ENCODE measurements at regions not wholly inside any gene's neighbourhood (a gene's known extent, or its start where the extent isn't known, plus 50 kb on each side); places are given as distances from the start of the nearest gene placed in this dataset.

DNA sequence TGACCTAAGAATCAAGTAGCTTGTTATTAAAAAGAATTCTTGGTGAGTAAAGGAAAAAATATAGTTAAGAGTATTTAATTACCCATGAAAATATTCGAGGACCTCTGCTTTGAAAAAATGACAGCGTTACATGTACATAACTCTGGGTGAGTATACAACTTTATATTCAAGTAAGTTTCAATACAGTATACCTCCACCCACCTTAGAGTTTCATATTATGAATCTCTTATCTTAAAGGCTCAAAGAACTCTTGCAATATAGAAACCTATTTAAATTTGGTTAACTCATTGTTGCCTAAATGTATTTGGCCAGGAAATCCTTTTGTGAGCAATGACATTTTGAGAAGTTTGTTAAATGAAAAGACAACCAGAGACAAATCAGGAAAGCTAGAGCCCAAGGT lies 138.2 kb downstream of the QDPR start:
- FAIRE-seq (no peak), DNase-seq (ENCODE audit: insufficient read length) (no peak)
- TF ChIP-seq POLR2A (IDR thresholded peaks at IDR 0.05; ENCODE audit: low read depth, low read length) (no peak), POLR2AphosphoS5 (IDR thresholded peaks at IDR 0.05; ENCODE audit: low read depth, low read length) (no peak), TAF1 (IDR thresholded peaks at IDR 0.05; ENCODE audit: borderline replicate concordance, low read depth, low read length) (no peak)

DNA sequence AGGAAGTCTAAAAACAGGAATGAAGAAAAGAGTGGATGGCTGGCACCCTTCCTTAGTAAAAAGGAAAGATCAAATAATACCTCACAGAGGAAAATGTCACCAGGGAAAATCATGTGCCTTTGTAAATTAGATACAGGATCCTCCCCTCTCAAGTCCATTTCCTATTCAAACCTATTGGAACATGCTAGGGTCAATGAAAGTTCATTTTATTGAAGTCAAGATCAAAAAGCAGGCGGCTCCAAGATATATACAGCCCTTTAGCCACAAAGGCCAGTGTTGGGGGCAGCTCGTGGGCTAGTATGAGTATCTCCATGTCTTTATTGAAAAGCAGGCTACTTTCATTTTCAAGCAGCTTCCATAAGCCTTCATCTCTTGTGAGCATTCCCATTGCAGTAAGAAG lies 141.1 kb downstream of the QDPR start:
- DNase-seq (ENCODE audit: insufficient read length) = no peak
- FAIRE-seq = no peak
- no peak for TF ChIP-seq TAF1 (IDR thresholded peaks at IDR 0.05; ENCODE audit: borderline replicate concordance, low read depth, low read length)
- TF ChIP-seq POLR2AphosphoS5 (IDR thresholded peaks at IDR 0.05; ENCODE audit: low read depth, low read length) = no peak
- TF ChIP-seq POLR2A (IDR thresholded peaks at IDR 0.05; ENCODE audit: low read depth, low read length) = no peak

DNA sequence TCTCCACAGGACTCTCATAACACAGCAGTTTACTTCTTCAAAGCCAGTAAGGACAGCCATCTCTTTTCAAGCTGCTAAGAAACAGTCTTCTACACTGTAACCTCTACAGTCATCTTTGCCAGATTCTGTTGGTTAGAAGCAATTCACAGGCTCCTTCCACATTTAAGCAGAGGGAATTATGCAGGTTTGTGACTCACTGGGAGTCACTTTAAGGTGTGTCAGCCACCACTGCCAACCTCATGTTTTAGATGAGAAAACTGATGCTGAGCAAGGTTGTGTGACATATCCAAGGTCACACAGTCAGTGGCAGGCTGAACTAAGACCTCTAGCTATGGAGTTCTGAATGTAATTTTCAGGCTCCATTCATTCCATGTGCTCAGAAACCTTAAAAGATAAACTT lies 143.5 kb downstream of the QDPR start:
- no peak for DNase-seq (ENCODE audit: insufficient read length)
- FAIRE-seq = no peak
- TF ChIP-seq POLR2AphosphoS5 (IDR thresholded peaks at IDR 0.05; ENCODE audit: low read depth, low read length) = no peak
- TF ChIP-seq TAF1 (IDR thresholded peaks at IDR 0.05; ENCODE audit: borderline replicate concordance, low read depth, low read length) = no peak
- no peak for TF ChIP-seq POLR2A (IDR thresholded peaks at IDR 0.05; ENCODE audit: low read depth, low read length)

DNA sequence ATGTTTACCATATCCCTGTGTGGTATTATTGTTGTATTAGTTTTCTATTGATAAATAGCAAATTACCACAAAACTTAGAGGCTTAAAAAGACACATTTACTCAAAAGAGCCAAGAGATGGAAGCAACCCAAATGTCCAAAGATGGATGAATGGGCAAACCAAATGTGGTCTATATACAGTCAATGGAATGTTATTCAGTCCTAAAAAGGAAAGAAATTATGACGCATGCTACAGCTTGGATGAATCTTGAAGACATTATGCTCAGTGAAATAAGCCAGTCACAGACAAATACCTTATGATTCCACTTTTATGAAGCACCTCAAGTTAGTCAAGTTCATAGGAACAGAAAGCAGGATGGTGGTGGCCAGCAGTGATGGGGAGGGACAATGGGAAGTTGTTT lies 144.7 kb downstream of the QDPR start:
- no peak for TF ChIP-seq POLR2AphosphoS5 (IDR thresholded peaks at IDR 0.05; ENCODE audit: low read depth, low read length)
- TF ChIP-seq TAF1 (IDR thresholded peaks at IDR 0.05; ENCODE audit: borderline replicate concordance, low read depth, low read length) = no peak
- no peak for TF ChIP-seq POLR2A (IDR thresholded peaks at IDR 0.05; ENCODE audit: low read depth, low read length)
- FAIRE-seq (no peak), DNase-seq (ENCODE audit: insufficient read length) (no peak)

DNA sequence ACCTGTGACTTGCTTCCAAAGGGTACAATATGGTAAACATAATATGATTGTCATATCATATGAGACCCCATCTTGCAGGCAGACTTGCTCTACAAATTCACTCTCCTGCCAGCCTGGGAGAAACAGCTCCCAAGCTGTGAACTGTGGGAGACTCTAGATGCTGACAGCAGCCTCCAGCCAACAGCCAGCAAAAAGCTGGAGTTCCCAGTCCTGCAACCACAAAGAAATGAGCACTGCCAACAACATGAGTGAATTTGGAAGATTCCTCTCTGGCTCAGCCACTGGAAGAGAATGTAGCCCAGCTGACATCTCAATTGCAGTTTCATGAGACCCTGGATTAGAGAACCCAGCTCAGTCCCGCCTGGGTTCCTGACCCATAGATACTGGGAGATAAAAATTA lies 145.4 kb downstream of the QDPR start:
- DNase-seq (ENCODE audit: insufficient read length) = no peak
- no peak for TF ChIP-seq TAF1 (IDR thresholded peaks at IDR 0.05; ENCODE audit: borderline replicate concordance, low read depth, low read length)
- TF ChIP-seq POLR2A (IDR thresholded peaks at IDR 0.05; ENCODE audit: low read depth, low read length) = no peak
- no peak for TF ChIP-seq POLR2AphosphoS5 (IDR thresholded peaks at IDR 0.05; ENCODE audit: low read depth, low read length)
- no peak for FAIRE-seq

DNA sequence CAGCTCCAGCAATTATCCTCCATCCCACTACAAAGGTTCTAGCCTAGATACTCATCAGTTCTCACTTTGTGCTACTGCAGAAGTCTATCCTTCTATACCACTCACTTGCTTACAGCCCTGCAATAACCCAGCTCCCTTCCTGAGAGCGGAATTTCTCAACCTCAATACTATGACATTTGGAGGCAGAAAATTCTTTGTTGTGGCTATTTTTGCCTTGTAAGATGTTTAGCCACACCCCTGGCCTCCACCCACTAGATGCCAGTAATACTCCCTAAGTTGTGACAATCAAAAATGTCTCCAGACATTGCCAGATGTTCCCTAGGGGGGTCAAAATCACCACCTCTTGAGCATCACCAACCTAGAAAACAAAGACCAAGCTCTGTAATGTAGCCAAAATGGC lies 149.5 kb downstream of the QDPR start:
- no peak for TF ChIP-seq TAF1 (IDR thresholded peaks at IDR 0.05; ENCODE audit: borderline replicate concordance, low read depth, low read length)
- TF ChIP-seq POLR2A (IDR thresholded peaks at IDR 0.05; ENCODE audit: low read depth, low read length) = no peak
- no peak for TF ChIP-seq POLR2AphosphoS5 (IDR thresholded peaks at IDR 0.05; ENCODE audit: low read depth, low read length)
- FAIRE-seq (no peak), DNase-seq (ENCODE audit: insufficient read length) (no peak)

DNA sequence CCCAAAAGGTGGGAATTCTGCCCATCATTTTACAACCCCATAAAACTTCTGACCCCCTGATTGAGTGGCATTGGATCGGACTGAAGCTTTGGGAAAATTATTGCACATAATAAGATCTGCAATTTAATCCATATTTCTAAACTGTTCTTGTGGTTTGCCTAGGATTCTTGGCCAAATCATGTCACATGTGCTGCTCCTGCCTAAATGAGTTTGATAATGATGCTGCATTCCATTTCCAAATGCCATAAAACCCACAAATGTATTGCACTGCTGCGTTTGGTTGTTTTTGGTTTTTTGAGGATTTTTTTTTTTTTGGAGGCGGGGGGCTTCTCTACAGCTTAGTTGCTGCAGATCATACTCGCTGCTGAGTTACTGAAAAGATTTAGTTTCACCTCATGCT lies 153.6 kb downstream of the QDPR start:
- FAIRE-seq = no peak
- DNase-seq (ENCODE audit: insufficient read length) = no peak
- no peak for TF ChIP-seq POLR2A (IDR thresholded peaks at IDR 0.05; ENCODE audit: low read depth, low read length)
- TF ChIP-seq POLR2AphosphoS5 (IDR thresholded peaks at IDR 0.05; ENCODE audit: low read depth, low read length) = no peak
- no peak for TF ChIP-seq TAF1 (IDR thresholded peaks at IDR 0.05; ENCODE audit: borderline replicate concordance, low read depth, low read length)

DNA sequence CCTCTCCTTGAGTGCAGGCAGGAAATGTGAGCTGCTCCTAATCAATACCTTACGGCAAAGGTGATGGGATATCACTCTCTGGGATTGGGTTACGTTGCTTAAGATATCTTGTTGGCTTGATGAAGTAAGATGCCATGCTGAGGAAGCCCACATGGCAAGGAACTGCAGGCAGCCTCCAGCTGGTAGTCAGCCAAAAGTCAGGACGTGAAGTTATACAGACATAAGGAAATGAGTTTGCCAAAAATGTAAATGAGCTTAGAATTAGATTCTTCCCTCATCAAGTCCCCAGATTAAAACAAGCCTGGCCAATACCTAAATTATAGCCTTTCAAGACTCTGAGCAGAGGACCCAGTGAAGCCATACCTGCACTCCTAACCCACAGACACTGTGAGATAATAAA lies 155.0 kb downstream of the QDPR start:
- no peak for DNase-seq (ENCODE audit: insufficient read length)
- no peak for FAIRE-seq
- no peak for TF ChIP-seq POLR2A (IDR thresholded peaks at IDR 0.05; ENCODE audit: low read depth, low read length)
- no peak for TF ChIP-seq POLR2AphosphoS5 (IDR thresholded peaks at IDR 0.05; ENCODE audit: low read depth, low read length)
- no peak for TF ChIP-seq TAF1 (IDR thresholded peaks at IDR 0.05; ENCODE audit: borderline replicate concordance, low read depth, low read length)

DNA sequence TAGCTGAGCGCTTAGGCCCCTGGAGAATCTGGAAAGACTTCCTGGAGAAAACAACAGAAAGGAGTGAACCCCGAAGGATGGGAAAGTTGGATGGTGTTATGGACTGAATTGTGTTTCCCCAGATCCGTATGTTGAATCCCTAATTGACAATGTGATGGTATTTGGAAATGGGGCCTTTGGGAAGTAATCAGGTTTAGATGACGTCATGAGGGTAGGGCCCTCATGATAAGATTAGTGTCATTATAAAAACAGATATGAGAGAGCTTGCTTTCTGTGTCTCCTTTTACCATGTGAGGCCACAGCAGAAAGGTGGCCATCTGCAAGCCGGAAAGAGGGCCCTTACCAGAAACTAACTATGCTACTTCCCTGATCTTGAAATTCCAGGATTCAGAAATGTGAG lies 159.5 kb downstream of the QDPR start:
- no peak for FAIRE-seq

DNA sequence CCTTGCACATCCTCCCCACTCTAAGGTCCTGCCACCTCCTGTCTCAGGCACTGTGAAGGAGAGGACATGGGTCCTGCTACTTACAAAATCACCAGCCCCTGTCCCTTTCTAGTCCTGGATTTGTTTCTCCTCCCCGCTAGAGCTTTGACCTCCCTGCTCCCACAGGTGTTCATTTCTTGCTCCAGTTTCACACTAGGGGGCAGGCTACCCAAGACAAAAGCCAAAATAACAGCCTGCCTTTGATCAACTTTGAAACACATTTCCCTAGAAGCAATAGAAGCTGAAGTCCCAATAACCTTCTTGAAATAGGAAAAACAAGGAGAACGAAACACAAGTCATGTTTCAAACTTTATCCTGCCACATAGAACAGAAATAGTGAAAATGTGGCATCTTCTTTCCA lies 164.4 kb downstream of the QDPR start:
- DNase-seq (ENCODE audit: insufficient read length) (no peak), FAIRE-seq (no peak)
- TF ChIP-seq TAF1 (IDR thresholded peaks at IDR 0.05; ENCODE audit: borderline replicate concordance, low read depth, low read length) (no peak), POLR2A (IDR thresholded peaks at IDR 0.05; ENCODE audit: low read depth, low read length) (no peak), POLR2AphosphoS5 (IDR thresholded peaks at IDR 0.05; ENCODE audit: low read depth, low read length) (no peak)

More for the DNA sequence above, 159.5 kb downstream of the QDPR start:
- TF ChIP-seq TAF1 (IDR thresholded peaks at IDR 0.05; ENCODE audit: borderline replicate concordance, low read depth, low read length) = no peak
- TF ChIP-seq POLR2AphosphoS5 (IDR thresholded peaks at IDR 0.05; ENCODE audit: low read depth, low read length) = no peak
- no peak for TF ChIP-seq POLR2A (IDR thresholded peaks at IDR 0.05; ENCODE audit: low read depth, low read length)
- no peak for DNase-seq (ENCODE audit: insufficient read length)

DNA sequence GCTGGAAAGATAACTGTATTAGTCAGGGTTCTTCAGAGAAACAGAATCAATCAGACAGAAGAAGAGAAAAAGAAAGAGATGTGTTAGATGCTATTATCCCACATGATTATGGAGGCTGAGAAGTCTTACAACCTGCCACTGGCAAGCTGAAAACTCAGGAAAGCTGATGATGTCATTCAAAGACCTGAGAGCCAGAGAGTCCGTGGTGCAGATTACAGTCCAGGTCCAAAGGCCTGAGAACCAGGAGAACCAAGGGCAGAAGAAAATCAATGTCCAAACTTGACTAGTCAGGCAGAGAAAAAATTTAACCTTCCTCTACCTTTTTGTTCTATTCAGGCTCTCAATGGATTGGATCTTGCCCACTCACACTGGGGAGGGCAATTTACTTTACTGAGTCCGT lies 172.5 kb downstream of the QDPR start:
- TF ChIP-seq POLR2AphosphoS5 (IDR thresholded peaks at IDR 0.05; ENCODE audit: low read depth, low read length) = no peak
- TF ChIP-seq POLR2A (IDR thresholded peaks at IDR 0.05; ENCODE audit: low read depth, low read length) = no peak
- no peak for TF ChIP-seq TAF1 (IDR thresholded peaks at IDR 0.05; ENCODE audit: borderline replicate concordance, low read depth, low read length)
- DNase-seq (ENCODE audit: insufficient read length) (no peak), FAIRE-seq (no peak)

DNA sequence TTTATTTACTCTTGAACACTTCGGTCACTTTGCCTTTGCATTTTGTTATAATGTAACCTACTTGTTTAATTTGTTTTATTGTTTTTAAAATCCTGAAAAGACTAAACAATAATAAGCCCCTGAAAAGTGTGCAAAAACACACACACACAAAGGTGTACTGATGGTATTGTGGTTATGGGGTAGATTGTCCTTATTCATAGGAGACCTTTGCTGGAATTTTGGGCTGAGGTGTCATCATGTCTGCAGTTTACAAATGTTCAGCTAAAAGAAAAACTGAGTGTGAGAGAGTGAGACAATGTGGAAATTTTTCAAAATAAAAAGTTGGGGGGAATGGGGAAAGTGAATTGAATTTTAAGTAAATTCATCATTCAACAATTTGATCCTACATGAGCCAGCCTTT lies 174.9 kb downstream of the QDPR start:
- TF ChIP-seq TAF1 (IDR thresholded peaks at IDR 0.05; ENCODE audit: borderline replicate concordance, low read depth, low read length) (no peak), POLR2AphosphoS5 (IDR thresholded peaks at IDR 0.05; ENCODE audit: low read depth, low read length) (no peak), POLR2A (IDR thresholded peaks at IDR 0.05; ENCODE audit: low read depth, low read length) (no peak)
- FAIRE-seq (no peak), DNase-seq (ENCODE audit: insufficient read length) (no peak)

DNA sequence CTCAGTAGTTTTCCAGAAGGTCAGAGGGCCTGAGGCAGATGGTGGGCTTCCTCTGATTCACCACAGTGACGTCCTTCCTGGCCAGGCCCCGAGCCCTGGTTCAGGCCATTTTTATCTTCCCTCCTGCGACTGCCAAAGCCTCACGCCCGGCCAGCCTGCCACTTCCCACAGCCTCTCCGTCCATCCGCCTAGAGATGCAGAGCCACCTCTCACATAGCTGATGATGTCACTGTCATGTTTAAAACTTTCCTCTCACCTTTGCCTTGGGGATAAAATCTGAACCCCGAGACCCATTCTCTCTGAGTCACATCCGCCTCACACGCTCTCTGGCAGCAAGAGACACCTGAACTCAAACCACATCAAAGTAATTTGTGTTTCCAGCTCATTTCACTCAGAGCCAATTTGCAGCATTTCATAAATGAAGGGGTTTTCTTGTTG lies 175.3 kb downstream of the QDPR start:
- TF ChIP-seq POLR2A (IDR thresholded peaks at IDR 0.05; ENCODE audit: low read depth, low read length) = no peak
- TF ChIP-seq POLR2AphosphoS5 (IDR thresholded peaks at IDR 0.05; ENCODE audit: low read depth, low read length) = no peak
- TF ChIP-seq TAF1 (IDR thresholded peaks at IDR 0.05; ENCODE audit: borderline replicate concordance, low read depth, low read length) = no peak
- DNase-seq (ENCODE audit: insufficient read length) = no peak
- FAIRE-seq = peak; percentile 56

Measured in GM12892 (cell line).